ENCODE measurements at regions not wholly inside any gene's neighbourhood (a gene's known extent, or its start where the extent isn't known, plus 50 kb on each side); places are given as distances from the start of the nearest gene placed in this dataset.
A peak's percentile ranks its signal among the peaks of the same experiment; 100 is the strongest.

DNA sequence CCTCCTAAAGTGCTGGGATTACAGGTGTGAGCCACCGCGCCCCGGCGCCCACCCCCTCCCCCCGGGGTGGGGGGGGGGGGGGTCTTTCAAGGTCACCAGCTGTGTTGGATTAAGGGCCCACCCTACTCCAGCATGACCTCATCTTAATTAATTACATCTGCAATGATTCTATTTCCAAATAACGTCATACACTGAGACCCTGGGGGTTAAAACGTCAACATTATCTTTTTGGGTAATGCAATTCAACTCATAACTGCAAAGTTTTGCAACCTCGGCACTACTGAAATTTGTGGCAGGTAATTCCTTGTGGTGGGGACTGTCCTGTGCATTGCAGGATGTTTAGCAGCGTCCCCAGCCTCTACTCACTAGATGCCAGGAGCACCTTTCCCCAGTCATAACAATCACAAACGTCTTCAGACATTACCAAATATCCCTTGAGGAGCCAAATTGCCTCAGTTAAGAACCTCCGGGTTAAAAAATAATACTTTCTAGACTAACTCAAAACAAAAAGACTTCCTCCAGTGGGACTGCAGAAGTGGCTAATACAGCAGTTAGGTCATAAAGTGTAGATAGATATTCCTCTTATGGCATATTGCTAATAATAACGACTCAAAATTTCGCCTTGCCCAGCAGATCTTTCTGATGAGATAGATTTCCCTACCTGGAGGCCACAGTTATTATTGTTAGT is 233.0 kb upstream of the KAZN start:
- H3K9me3 Mint-ChIP-seq (ENCODE audit: low read depth) = no peaks in the 10 kb centered on the region
- H3K27me3 Mint-ChIP-seq = peaks cover 29% of the 10 kb centered on the region
- no peak for DNase-seq (ENCODE audit: low spot score, unreplicated experiment)
- TF ChIP-seq, protein P1, sequence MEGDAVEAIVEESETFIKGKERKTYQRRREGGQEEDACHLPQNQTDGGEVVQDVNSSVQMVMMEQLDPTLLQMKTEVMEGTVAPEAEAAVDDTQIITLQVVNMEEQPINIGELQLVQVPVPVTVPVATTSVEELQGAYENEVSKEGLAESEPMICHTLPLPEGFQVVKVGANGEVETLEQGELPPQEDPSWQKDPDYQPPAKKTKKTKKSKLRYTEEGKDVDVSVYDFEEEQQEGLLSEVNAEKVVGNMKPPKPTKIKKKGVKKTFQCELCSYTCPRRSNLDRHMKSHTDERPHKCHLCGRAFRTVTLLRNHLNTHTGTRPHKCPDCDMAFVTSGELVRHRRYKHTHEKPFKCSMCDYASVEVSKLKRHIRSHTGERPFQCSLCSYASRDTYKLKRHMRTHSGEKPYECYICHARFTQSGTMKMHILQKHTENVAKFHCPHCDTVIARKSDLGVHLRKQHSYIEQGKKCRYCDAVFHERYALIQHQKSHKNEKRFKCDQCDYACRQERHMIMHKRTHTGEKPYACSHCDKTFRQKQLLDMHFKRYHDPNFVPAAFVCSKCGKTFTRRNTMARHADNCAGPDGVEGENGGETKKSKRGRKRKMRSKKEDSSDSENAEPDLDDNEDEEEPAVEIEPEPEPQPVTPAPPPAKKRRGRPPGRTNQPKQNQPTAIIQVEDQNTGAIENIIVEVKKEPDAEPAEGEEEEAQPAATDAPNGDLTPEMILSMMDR (IDR thresholded peaks at IDR 0.05; ENCODE audit: unreplicated experiment) = no peak
- H3K36me3 Mint-ChIP-seq (ENCODE audit: insufficient read depth) = no peaks in the 10 kb centered on the region
- H3K27ac Mint-ChIP-seq = no peak overlapping the region
- H3K4me3 Mint-ChIP-seq (ENCODE audit: low read depth) = no peak overlapping the region
- peaks cover 4% of the 10 kb centered on the region for H3K4me1 Mint-ChIP-seq (ENCODE audit: low read depth)

DNA sequence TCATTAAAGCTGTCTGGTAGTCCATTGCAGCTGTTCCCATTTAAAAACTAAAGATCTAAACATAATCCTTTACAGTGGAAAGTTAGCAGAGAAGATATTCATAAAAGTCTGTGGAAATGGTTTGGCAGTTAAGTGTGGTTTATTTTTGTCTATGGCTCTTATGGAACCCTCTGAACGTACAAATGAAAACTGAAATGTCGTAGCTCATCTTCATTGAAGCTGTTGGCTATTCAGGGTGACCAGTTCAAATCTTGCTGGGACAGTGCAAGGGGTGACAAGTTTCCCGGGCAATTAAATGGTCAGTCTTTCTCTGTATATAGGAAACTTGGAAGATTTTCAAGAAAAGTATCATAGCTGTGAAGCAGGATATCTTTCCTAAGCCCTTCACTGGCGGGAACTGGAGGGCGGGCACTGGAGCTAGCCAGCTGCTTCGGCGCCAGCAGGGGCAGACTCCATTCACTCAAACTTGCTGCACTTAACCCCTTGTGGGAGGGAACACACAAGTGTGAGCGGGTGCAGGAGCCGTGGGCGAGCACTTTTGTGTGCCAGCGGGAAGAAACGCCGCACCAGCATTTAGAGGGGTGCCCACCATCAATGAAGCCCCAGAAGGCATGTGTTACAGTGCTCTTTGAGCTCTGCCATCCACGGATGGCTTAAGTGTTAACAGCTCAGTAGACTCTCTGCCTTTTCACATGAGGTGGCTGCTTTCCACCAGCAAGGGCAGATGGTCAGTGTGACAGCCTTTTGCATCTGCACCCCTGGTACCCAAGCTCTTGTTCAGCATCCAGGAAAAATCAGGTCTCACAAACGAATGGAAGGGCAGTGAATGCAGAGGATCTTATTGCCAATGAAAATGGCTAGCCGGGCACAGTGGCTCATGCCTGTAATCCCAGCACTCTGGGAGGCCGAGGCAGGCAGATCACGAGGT is 232.1 kb upstream of the KAZN start:
- Mint-ChIP-seq H3K36me3 (ENCODE audit: insufficient read depth) (no peaks in the 10 kb centered on the region), H3K4me1 (ENCODE audit: low read depth) (peaks cover 4% of the 10 kb centered on the region), H3K9me3 (ENCODE audit: low read depth) (no peaks in the 10 kb centered on the region), H3K4me3 (ENCODE audit: low read depth) (no peak overlapping the region), H3K27me3 (peaks cover 32% of the 10 kb centered on the region), H3K27ac (no peak overlapping the region)
- DNase-seq (ENCODE audit: low spot score, unreplicated experiment) = no peak
- TF ChIP-seq, protein P1 (IDR thresholded peaks at IDR 0.05; ENCODE audit: unreplicated experiment) = peak; percentile 17

DNA sequence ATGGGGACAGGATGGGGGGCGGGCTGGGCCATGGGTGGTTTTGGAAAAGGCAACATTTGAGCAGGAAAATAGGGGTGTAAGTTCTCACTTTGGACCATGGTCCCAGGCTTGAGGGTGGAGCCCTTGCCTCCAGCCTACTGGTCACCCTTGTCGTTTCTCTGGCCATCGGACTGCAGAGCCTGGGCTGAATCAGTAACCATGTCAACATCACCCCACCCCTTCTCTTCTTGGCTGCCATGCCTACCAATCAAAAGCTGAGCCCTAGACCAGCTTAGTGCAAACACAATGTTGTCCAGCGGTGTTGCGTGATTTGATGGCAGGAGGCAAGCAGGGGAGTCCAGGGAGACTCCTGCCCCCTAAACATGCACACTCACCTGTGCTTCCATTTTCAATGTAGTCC is 231.0 kb upstream of the KAZN start:
- no peak overlapping the region for H3K4me3 Mint-ChIP-seq (ENCODE audit: low read depth)
- H3K36me3 Mint-ChIP-seq (ENCODE audit: insufficient read depth) = no peaks in the 10 kb centered on the region
- H3K27me3 Mint-ChIP-seq = peaks cover 38% of the 10 kb centered on the region
- H3K9me3 Mint-ChIP-seq (ENCODE audit: low read depth) = no peaks in the 10 kb centered on the region
- peaks cover 4% of the 10 kb centered on the region for H3K4me1 Mint-ChIP-seq (ENCODE audit: low read depth)
- TF ChIP-seq, protein P1 (IDR thresholded peaks at IDR 0.05; ENCODE audit: unreplicated experiment) = no peak
- H3K27ac Mint-ChIP-seq = no peak overlapping the region
- no peak for DNase-seq (ENCODE audit: low spot score, unreplicated experiment)

DNA sequence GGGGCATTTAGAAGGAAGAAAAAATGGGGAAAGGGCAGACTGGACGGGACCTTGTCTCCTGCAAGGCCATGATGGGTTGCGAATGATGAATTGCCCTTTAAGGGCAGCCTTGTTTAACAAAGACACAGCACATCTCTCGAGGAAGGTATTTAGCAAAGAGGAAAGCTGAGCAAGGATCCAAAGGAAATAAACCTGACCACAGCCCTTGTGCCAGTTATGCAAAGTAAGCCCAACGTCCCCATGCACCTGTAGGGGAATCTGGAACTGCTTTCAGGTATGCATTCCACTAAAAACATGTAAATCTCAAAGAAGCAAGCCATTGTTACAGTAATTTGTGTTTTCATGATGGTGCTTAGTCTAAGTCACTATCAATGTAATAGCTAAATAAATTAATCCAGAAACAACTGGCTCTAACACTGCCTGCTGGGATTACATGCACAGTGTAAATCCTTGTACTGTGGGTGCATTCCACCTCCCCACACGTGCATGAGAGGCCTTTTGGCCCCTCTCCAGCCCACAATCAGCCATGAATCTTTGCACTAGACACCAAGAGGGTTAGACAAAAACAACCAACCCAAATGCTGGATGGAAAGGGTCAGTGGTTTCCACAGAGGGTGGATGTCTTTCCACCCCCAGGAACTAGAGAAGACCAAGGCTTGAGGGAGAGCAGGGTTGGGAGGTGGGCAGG is 228.8 kb upstream of the KAZN start:
- H3K36me3 Mint-ChIP-seq (ENCODE audit: insufficient read depth) = no peaks in the 10 kb centered on the region
- H3K9me3 Mint-ChIP-seq (ENCODE audit: low read depth) = no peaks in the 10 kb centered on the region
- no peak overlapping the region for H3K27ac Mint-ChIP-seq
- TF ChIP-seq, protein P1 (IDR thresholded peaks at IDR 0.05; ENCODE audit: unreplicated experiment) = no peak
- peaks cover 38% of the 10 kb centered on the region for H3K27me3 Mint-ChIP-seq
- H3K4me3 Mint-ChIP-seq (ENCODE audit: low read depth) = no peak overlapping the region
- DNase-seq (ENCODE audit: low spot score, unreplicated experiment) = no peak
- peaks cover 7% of the 10 kb centered on the region for H3K4me1 Mint-ChIP-seq (ENCODE audit: low read depth)
